ENCODE measurements at regions not wholly inside any gene's neighbourhood (a gene's known extent, or its start where the extent isn't known, plus 50 kb on each side); places are given as distances from the start of the nearest gene placed in this dataset.

DNA sequence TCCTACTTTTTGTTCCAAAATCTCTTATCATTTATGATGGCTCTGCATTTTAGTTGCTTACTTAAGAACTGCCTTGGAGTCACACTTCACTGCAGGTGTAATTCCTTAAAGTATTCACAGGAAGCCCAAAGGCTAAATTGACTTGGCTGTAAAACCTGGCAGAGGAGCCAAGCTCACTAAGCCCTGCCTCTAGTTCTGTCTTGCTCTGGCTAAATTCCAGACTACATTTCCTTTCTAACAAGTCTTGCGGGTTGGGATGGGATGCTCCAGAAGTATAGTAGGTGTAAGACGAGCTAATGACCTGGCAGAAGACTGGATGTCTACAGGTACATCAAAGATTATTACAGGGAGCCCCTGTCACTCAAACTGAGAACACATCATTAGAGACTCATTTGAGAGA, 924.0 kb upstream of the INTU start:
- Histone ChIP-seq H3K9ac (ENCODE audit: low read length) (no peak overlapping the region), H3K36me3 (ENCODE audit: insufficient read depth, low read length) (no peaks in the 10 kb centered on the region), H3K4me2 (ENCODE audit: low read length) (no peak overlapping the region), H3K27ac (ENCODE audit: low read depth, low read length) (no peak overlapping the region), H3K9me3 (ENCODE audit: insufficient read depth, low read depth, low read length) (no peaks in the 10 kb centered on the region), H3K79me2 (ENCODE audit: insufficient read depth, low read length) (no peaks in the 10 kb centered on the region), H2AFZ (ENCODE audit: low read depth, low read length) (no peak overlapping the region), H3K27me3 (ENCODE audit: insufficient read depth, low read length) (no peaks in the 10 kb centered on the region), H3K4me3 (ENCODE audit: insufficient read depth, low read depth, low read length) (no peak overlapping the region), H4K20me1 (ENCODE audit: insufficient read depth, low read length) (no peaks in the 10 kb centered on the region), H3K4me1 (ENCODE audit: insufficient read depth, low read length) (no peaks in the 10 kb centered on the region)
- FAIRE-seq = peak; percentile 13
- Mint-ChIP-seq H3K27ac (ENCODE audit: unreplicated experiment) (no peak overlapping the region), H3K9me3 (ENCODE audit: unreplicated experiment) (no peaks in the 10 kb centered on the region), H3K4me1 (ENCODE audit: low read depth, unreplicated experiment) (peaks cover 3% of the 10 kb centered on the region), H3K4me3 (ENCODE audit: unreplicated experiment) (no peak overlapping the region), H3K36me3 (ENCODE audit: low read depth, unreplicated experiment) (no peaks in the 10 kb centered on the region), H3K27me3 (ENCODE audit: low read depth, unreplicated experiment) (no peaks in the 10 kb centered on the region)
- TF ChIP-seq, protein P1, sequence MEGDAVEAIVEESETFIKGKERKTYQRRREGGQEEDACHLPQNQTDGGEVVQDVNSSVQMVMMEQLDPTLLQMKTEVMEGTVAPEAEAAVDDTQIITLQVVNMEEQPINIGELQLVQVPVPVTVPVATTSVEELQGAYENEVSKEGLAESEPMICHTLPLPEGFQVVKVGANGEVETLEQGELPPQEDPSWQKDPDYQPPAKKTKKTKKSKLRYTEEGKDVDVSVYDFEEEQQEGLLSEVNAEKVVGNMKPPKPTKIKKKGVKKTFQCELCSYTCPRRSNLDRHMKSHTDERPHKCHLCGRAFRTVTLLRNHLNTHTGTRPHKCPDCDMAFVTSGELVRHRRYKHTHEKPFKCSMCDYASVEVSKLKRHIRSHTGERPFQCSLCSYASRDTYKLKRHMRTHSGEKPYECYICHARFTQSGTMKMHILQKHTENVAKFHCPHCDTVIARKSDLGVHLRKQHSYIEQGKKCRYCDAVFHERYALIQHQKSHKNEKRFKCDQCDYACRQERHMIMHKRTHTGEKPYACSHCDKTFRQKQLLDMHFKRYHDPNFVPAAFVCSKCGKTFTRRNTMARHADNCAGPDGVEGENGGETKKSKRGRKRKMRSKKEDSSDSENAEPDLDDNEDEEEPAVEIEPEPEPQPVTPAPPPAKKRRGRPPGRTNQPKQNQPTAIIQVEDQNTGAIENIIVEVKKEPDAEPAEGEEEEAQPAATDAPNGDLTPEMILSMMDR (IDR thresholded peaks at IDR 0.05; ENCODE audit: insufficient read depth, low read depth, low read length) = no peak
- TF ChIP-seq EZH2 (IDR thresholded peaks at IDR 0.05; ENCODE audit: insufficient read depth, low read length) = no peak
- no peak for DNase-seq (ENCODE audit: low read depth)

DNA sequence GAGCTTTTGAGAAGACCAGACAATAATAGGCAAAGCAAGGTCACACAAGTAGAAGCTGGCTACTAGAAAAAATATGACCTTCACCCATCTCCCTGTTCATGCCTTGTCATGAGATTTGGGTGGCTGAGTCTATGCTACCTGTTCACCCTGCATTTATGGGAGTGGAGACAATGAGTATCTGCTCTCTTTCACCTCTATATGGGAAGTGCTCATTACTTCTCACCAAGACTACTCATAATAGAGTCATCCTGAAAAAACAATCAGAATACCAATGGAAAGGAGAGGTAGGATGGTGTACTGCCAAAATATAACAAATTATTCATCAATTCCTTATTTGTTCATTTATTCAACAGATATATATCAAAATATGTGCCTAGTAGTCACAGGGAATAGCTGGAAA, 921.8 kb upstream of the INTU start:
- Histone ChIP-seq H3K36me3 (ENCODE audit: insufficient read depth, low read length) (no peaks in the 10 kb centered on the region), H3K9ac (ENCODE audit: low read length) (no peak overlapping the region), H3K4me2 (ENCODE audit: low read length) (no peak overlapping the region), H3K9me3 (ENCODE audit: insufficient read depth, low read depth, low read length) (no peaks in the 10 kb centered on the region), H3K79me2 (ENCODE audit: insufficient read depth, low read length) (no peaks in the 10 kb centered on the region), H3K4me3 (ENCODE audit: insufficient read depth, low read depth, low read length) (no peak overlapping the region), H4K20me1 (ENCODE audit: insufficient read depth, low read length) (no peaks in the 10 kb centered on the region), H3K27ac (ENCODE audit: low read depth, low read length) (no peak overlapping the region), H2AFZ (ENCODE audit: low read depth, low read length) (no peak overlapping the region), H3K27me3 (ENCODE audit: insufficient read depth, low read length) (no peaks in the 10 kb centered on the region), H3K4me1 (ENCODE audit: insufficient read depth, low read length) (no peaks in the 10 kb centered on the region)
- TF ChIP-seq, protein P1 (IDR thresholded peaks at IDR 0.05; ENCODE audit: insufficient read depth, low read depth, low read length) = no peak
- TF ChIP-seq EZH2 (IDR thresholded peaks at IDR 0.05; ENCODE audit: insufficient read depth, low read length) = no peak
- Mint-ChIP-seq H3K4me3 (ENCODE audit: unreplicated experiment) (no peak overlapping the region), H3K9me3 (ENCODE audit: unreplicated experiment) (no peaks in the 10 kb centered on the region), H3K27me3 (ENCODE audit: low read depth, unreplicated experiment) (no peaks in the 10 kb centered on the region), H3K27ac (ENCODE audit: unreplicated experiment) (no peak overlapping the region), H3K4me1 (ENCODE audit: low read depth, unreplicated experiment) (no peaks in the 10 kb centered on the region), H3K36me3 (ENCODE audit: low read depth, unreplicated experiment) (no peaks in the 10 kb centered on the region)
- no peak for FAIRE-seq
- no peak for DNase-seq (ENCODE audit: low read depth)

DNA sequence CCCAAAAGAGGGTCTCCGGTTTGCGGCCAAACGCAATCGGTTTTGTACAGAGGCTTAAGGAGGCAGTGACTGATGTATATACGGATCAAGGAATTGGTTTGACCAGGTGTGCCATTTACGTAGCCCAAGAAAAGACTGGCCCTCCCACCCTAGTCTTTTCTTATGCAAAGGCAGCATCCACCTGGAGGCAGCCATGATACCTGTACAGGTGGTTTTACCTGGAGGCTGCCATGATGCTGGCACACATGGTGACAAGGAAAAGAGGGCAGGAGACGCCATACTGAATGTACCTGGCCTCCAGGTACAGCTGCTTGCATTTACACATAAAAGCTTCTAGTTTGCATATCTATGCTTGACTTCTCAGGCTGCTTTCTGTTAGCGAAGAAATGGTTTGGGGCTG, 917.7 kb upstream of the INTU start:
- H3K27me3 ChIP-seq (ENCODE audit: insufficient read depth, low read length) = no peaks in the 10 kb centered on the region
- no peaks in the 10 kb centered on the region for H3K27me3 Mint-ChIP-seq (ENCODE audit: low read depth, unreplicated experiment)
- H3K4me3 ChIP-seq (ENCODE audit: insufficient read depth, low read depth, low read length) = no peak overlapping the region
- no peak overlapping the region for H3K27ac Mint-ChIP-seq (ENCODE audit: unreplicated experiment)
- H3K9ac ChIP-seq (ENCODE audit: low read length) = no peak overlapping the region
- H4K20me1 ChIP-seq (ENCODE audit: insufficient read depth, low read length) = no peaks in the 10 kb centered on the region
- no peaks in the 10 kb centered on the region for H3K36me3 Mint-ChIP-seq (ENCODE audit: low read depth, unreplicated experiment)
- H3K4me2 ChIP-seq (ENCODE audit: low read length) = no peak overlapping the region
- no peak overlapping the region for H3K27ac ChIP-seq (ENCODE audit: low read depth, low read length)
- H3K9me3 ChIP-seq (ENCODE audit: insufficient read depth, low read depth, low read length) = no peaks in the 10 kb centered on the region
- no peaks in the 10 kb centered on the region for H3K79me2 ChIP-seq (ENCODE audit: insufficient read depth, low read length)
- DNase-seq (ENCODE audit: low read depth) (no peak), FAIRE-seq (no peak)
- H3K4me1 Mint-ChIP-seq (ENCODE audit: low read depth, unreplicated experiment) = no peaks in the 10 kb centered on the region
- H2AFZ ChIP-seq (ENCODE audit: low read depth, low read length) = no peak overlapping the region
- TF ChIP-seq EZH2 (IDR thresholded peaks at IDR 0.05; ENCODE audit: insufficient read depth, low read length) = no peak
- TF ChIP-seq, protein P1 (IDR thresholded peaks at IDR 0.05; ENCODE audit: insufficient read depth, low read depth, low read length) = no peak
- no peaks in the 10 kb centered on the region for H3K36me3 ChIP-seq (ENCODE audit: insufficient read depth, low read length)
- no peak overlapping the region for H3K4me3 Mint-ChIP-seq (ENCODE audit: unreplicated experiment)
- no peaks in the 10 kb centered on the region for H3K9me3 Mint-ChIP-seq (ENCODE audit: unreplicated experiment)
- H3K4me1 ChIP-seq (ENCODE audit: insufficient read depth, low read length) = no peaks in the 10 kb centered on the region
